Endothelial cell of umbilical vein (primary cell): ENCODE measurements at regions not wholly inside any gene's neighbourhood (a gene's known extent, or its start where the extent isn't known, plus 50 kb on each side); places are given as distances from the start of the nearest gene placed in this dataset.

Experiments used
- BruUV-seq: library from RNA; stranded (reverse); fragments of 400-500 nt; replicated peaks from 2 replicates; lab custom pipeline; 2021; lab: Mats Ljungman, UMichigan
- CTCF ChIA-PET: fragments of 300-600, 350-600 bp; sonication (Branson Sonifier 250); formaldehyde crosslinking; loops from one replicate; lab custom pipeline; 2021; ENCODE audit warnings: antibody characterized with exemption, inconsistent platforms; lab: Charles Lee
- POLR2A ChIA-PET: fragments of 300-600, 350-600 bp; sonication (Branson Sonifier 250); formaldehyde crosslinking; loops from one replicate; lab custom pipeline; 2021; ENCODE audit warnings: antibody characterized with exemption, inconsistent platforms; lab: Charles Lee
- DNase-seq: peaks from one replicate; pipeline ENCODE4 v3.0.0-alpha.2; 2011; ENCODE audit warnings: low read depth, low spot score
- FAIRE-seq: peaks from 2 replicates; lab custom pipeline; 2011; peaks lifted over from hg19 to GRCh38; lab: Jason Lieb, UNC
- H2AFZ ChIP-seq: 2 replicates; pipeline ENCODE4 v1.6.0; 2012; ENCODE audit warnings: low read depth, low read length, control low read depth, inconsistent platforms
- H3K27ac ChIP-seq: 2 replicates; pipeline ENCODE4 v1.5.1; 2011; ENCODE audit warnings: low read depth, mild to moderate bottlenecking, control low read depth, low read length, moderate library complexity; ENCODE audit not compliant: insufficient read depth
- H3K27me3 ChIP-seq, 2 experiments: 2 replicates each; pipeline versions ENCODE4 v1.6.0 to v1.6.1; 2011; ENCODE audit warnings: low read length in 2 of 2, mixed read lengths in 1 of 2; ENCODE audit not compliant: control insufficient read depth in 2 of 2, insufficient read depth in 2 of 2
- H3K36me3 ChIP-seq, 2 experiments: 2 replicates in 1 of 2; 3 replicates in 1 of 2; pipeline ENCODE4 v1.5.1; 2011; ENCODE audit warnings: low read length in 2 of 2, mild to moderate bottlenecking in 1 of 2, moderate library complexity in 1 of 2; ENCODE audit not compliant: control insufficient read depth in 2 of 2, insufficient read depth in 2 of 2; ENCODE audit errors: extremely low read depth in 1 of 2
- H3K4me1 ChIP-seq: 3 replicates; pipeline ENCODE4 v1.5.1; 2011; ENCODE audit warnings: mild to moderate bottlenecking, low read length; ENCODE audit not compliant: control insufficient read depth, insufficient read depth; ENCODE audit errors: extremely low read depth
- H3K4me2 ChIP-seq: 2 replicates; pipeline ENCODE4 v1.6.1; 2011; ENCODE audit warnings: low read length, control low read depth, mixed read lengths; ENCODE audit not compliant: insufficient read depth
- H3K4me3 ChIP-seq, 3 experiments: fragments of 200-600 bp in 1 of 3; sonication (generic), shearing (Covaris generic) in 1 of 3; replicated peaks in 1 of 3; 2 replicates each; pipeline ENCODE4 v1.5.1; 2011 to 2016; ENCODE audit warnings: control low read depth in 3 of 3, low read length in 3 of 3, mild to moderate bottlenecking in 2 of 3, inconsistent platforms in 1 of 3, low read depth in 1 of 3, moderate library complexity in 1 of 3; ENCODE audit not compliant: insufficient read depth in 1 of 3
- H3K79me2 ChIP-seq: 2 replicates; pipeline ENCODE4 v1.6.0; 2012; ENCODE audit warnings: low read length, inconsistent platforms; ENCODE audit not compliant: control insufficient read depth, insufficient read depth
- H3K9ac ChIP-seq: replicated peaks from 2 replicates; pipeline ENCODE3; 2011; ENCODE audit warnings: low read length, control low read depth; ENCODE audit not compliant: insufficient read depth; ENCODE audit errors: extremely low read depth
- H3K9me1 ChIP-seq: replicated peaks from 3 replicates; pipeline ENCODE4 v1.6.0; 2011; ENCODE audit warnings: mild to moderate bottlenecking, low read length; ENCODE audit not compliant: control insufficient read depth, insufficient read depth; ENCODE audit errors: extremely low read depth
- H3K9me3 ChIP-seq: replicated peaks from 2 replicates; pipeline ENCODE4 v1.5.1; 2012; ENCODE audit warnings: low read length, inconsistent platforms; ENCODE audit not compliant: control insufficient read depth, insufficient read depth
- H4K20me1 ChIP-seq: replicated peaks from 2 replicates; pipeline ENCODE3; 2011; ENCODE audit warnings: mild to moderate bottlenecking, low read length; ENCODE audit not compliant: control insufficient read depth, insufficient read depth; ENCODE audit errors: extremely low read depth
- EZH2 ChIP-seq: IDR thresholded peaks from 2 replicates; pipeline ENCODE4 v1.6.1; 2012; ENCODE audit warnings: borderline replicate concordance, low read depth, mild to moderate bottlenecking, moderate library complexity, low read length, inconsistent platforms; ENCODE audit not compliant: severe bottlenecking
- FOS ChIP-seq: IDR thresholded peaks from 2 replicates; pipeline ENCODE4 v1.6.1; 2011; ENCODE audit warnings: mild to moderate bottlenecking, low read length, moderate library complexity, borderline replicate concordance; ENCODE audit not compliant: insufficient read depth
- GATA2 ChIP-seq: IDR thresholded peaks from 2 replicates; pipeline ENCODE4 v1.7.0; 2011; ENCODE audit warnings: low read depth, mild to moderate bottlenecking, moderate library complexity, mixed read lengths, low read length; ENCODE audit not compliant: insufficient read length, insufficient read depth
- JUN ChIP-seq: IDR thresholded peaks from 2 replicates; pipeline ENCODE4 v1.6.1; 2011; ENCODE audit warnings: borderline replicate concordance, low read depth; ENCODE audit not compliant: insufficient read length, insufficient read depth
- MAX ChIP-seq: IDR thresholded peaks from 2 replicates; pipeline ENCODE4 v1.6.1; 2011; ENCODE audit not compliant: insufficient read depth, insufficient read length
- MYC ChIP-seq: IDR thresholded peaks from one replicate; pipeline ENCODE4 v1.6.1; 2011; ENCODE audit warnings: mild to moderate bottlenecking, low read depth, low read length
- POLR2A ChIP-seq: IDR thresholded peaks from 2 replicates; pipeline ENCODE4 v1.6.1; 2012; ENCODE audit warnings: low read depth, mild to moderate bottlenecking, control low read depth, low read length
- POLR2AphosphoS5 ChIP-seq: IDR thresholded peaks from 2 replicates; pipeline ENCODE4 v1.6.1; 2012; ENCODE audit warnings: low read depth, mild to moderate bottlenecking, control low read depth, low read length, moderate library complexity; ENCODE audit not compliant: insufficient read depth
- dilution Hi-C: fragments of 300-500 bp; cut with MboI; formaldehyde crosslinking; loops from one replicate; pipeline ENCODE4 v1.15.0; 2019; ENCODE audit warnings: low sequenced_read_pairs; ENCODE audit not compliant: extremely low pct_ligation_motif_present
- intact Hi-C: fragments of 100-400 bp; cut with micrococcal nuclease; formaldehyde crosslinking; loops from one replicate; pipeline ENCODE4 v1.10.0; 2022
- TF ChIP-seq, protein P1 (sequence below), 2 donors: IDR thresholded peaks; 1 replicate in 1 of 2; 2 replicates in 1 of 2; pipeline ENCODE4 v1.5.1; 2011; ENCODE audit warnings: low read length in 2 of 2, mild to moderate bottlenecking in 2 of 2, moderate library complexity in 2 of 2, control low read depth in 1 of 2, inconsistent platforms in 1 of 2, low read depth in 1 of 2; ENCODE audit not compliant: insufficient read depth in 1 of 2; ENCODE audit errors: extremely low read depth in 1 of 2

DNA sequence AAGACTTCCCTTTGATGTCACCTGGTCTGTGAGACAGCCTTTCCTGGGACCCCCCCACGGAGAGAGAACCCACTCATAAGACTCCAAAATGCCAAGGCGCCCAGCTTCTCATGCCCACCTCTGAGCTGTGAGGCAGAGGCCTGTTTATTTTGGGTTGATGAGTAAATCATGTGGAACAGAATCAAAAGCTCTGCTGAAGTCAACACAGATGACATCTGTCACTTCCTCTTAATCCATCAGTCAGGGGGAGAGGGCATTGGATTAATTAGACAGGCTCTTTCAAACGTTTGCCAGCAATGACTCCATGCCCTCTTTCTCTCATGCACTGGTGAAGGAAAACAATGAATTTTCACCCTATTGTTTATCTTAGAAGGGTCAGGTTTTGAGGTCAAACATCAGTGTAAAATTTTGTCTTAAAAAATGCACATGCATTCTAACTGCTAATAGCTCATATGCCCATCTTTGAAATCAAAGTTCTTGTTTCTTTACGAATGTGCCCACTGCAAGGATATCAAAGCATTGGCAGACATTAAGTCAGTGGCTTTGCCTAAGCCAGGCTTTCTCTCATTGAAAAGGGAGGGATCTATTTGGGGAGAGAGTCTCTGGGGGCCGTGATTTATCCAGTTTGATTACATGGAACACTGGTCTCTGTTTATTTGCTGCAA, 184.1 kb downstream of the ACKR3 start:
- dilution Hi-C loops, result no loop called here
- FAIRE-seq (peak; percentile 24), DNase-seq (peak; percentile 28)
- no peaks in the 10 kb centered on the region for H3K9me3 ChIP-seq
- ChIA-PET POLR2A (no interaction called here), CTCF (interaction anchor here (0.9 to 2.6 kb wide), 2 partner anchors 10 to 135 kb away, joined by 3 to 5 read pairs; no protein-coding TSS in a partner anchor)
- H3K27ac ChIP-seq, result no peak overlapping the region
- H3K9ac ChIP-seq, result no peak overlapping the region
- peaks cover 8% of the 10 kb centered on the region for H3K4me1 ChIP-seq
- intact Hi-C loops, result no loop called here
- H4K20me1 ChIP-seq, result no peaks in the 10 kb centered on the region
- H3K27me3 ChIP-seq, result no peaks in the 10 kb centered on the region
- H3K4me3 ChIP-seq, result no peak overlapping the region
- no peaks in the 10 kb centered on the region for H3K9me1 ChIP-seq
- H3K4me2 ChIP-seq, result no peak overlapping the region
- no peaks in the 10 kb centered on the region for H3K79me2 ChIP-seq
- no TSS peak for BruUV-seq
- TF ChIP-seq EZH2 (no peak), GATA2 (no peak), FOS (peak; percentile 13)
- no peaks in the 10 kb centered on the region for H3K36me3 ChIP-seq
- no peak overlapping the region for H2AFZ ChIP-seq

GRCh38 chr2:236754271-236754944, 184.8 kb downstream of the ACKR3 start:
- TF ChIP-seq FOS, result no peak
- TF ChIP-seq EZH2, result no peak
- TF ChIP-seq GATA2, result no peak
- no peak for TF ChIP-seq MYC
- TF ChIP-seq POLR2A, result no peak
- TF ChIP-seq, protein P1, sequence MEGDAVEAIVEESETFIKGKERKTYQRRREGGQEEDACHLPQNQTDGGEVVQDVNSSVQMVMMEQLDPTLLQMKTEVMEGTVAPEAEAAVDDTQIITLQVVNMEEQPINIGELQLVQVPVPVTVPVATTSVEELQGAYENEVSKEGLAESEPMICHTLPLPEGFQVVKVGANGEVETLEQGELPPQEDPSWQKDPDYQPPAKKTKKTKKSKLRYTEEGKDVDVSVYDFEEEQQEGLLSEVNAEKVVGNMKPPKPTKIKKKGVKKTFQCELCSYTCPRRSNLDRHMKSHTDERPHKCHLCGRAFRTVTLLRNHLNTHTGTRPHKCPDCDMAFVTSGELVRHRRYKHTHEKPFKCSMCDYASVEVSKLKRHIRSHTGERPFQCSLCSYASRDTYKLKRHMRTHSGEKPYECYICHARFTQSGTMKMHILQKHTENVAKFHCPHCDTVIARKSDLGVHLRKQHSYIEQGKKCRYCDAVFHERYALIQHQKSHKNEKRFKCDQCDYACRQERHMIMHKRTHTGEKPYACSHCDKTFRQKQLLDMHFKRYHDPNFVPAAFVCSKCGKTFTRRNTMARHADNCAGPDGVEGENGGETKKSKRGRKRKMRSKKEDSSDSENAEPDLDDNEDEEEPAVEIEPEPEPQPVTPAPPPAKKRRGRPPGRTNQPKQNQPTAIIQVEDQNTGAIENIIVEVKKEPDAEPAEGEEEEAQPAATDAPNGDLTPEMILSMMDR (IDR thresholded peaks at IDR 0.05; ENCODE audit: extremely low read depth in 1 of 2, insufficient read depth in 1 of 2, low read depth in 1 of 2, low read length in 2 of 2), result no peak
- TF ChIP-seq POLR2AphosphoS5, result no peak
- no peak for TF ChIP-seq MAX
- TF ChIP-seq JUN, result no peak
- H3K79me2 ChIP-seq, result no peaks in the 10 kb centered on the region
- intact Hi-C loops, result no loop called here
- no peaks in the 10 kb centered on the region for H3K27me3 ChIP-seq
- ChIA-PET CTCF (interaction anchor here (0.9 to 2.6 kb wide), 2 partner anchors 11 to 135 kb away, joined by 3 to 5 read pairs; no protein-coding TSS in a partner anchor), POLR2A (no interaction called here)
- H3K27ac ChIP-seq, result no peak overlapping the region
- H3K4me3 ChIP-seq, result no peak overlapping the region
- BruUV-seq, result no TSS peak
- no peak for DNase-seq
- H3K9me1 ChIP-seq, result no peaks in the 10 kb centered on the region
- H3K9ac ChIP-seq, result no peak overlapping the region
- no peaks in the 10 kb centered on the region for H3K9me3 ChIP-seq
- FAIRE-seq, result no peak
- dilution Hi-C loops, result no loop called here
- peaks cover 4% of the 10 kb centered on the region for H3K4me1 ChIP-seq
- no peaks in the 10 kb centered on the region for H4K20me1 ChIP-seq
- no peak overlapping the region for H2AFZ ChIP-seq
- H3K4me2 ChIP-seq, result no peak overlapping the region
- no peaks in the 10 kb centered on the region for H3K36me3 ChIP-seq
